HUDEP-2 (cell line): ENCODE measurements at regions not wholly inside any gene's neighbourhood (a gene's known extent, or its start where the extent isn't known, plus 50 kb on each side); places are given as distances from the start of the nearest gene placed in this dataset.
A peak's percentile ranks its signal among the peaks of the same experiment; 100 is the strongest.

Source experiments
- DNase-seq, 76 experiments: peaks; one replicate each; lab custom pipeline; 2025; ENCODE audit not compliant: unreplicated experiment in 76 of 76; lab: John Stamatoyannopoulos, UW

- no peak for DNase-seq
These were observed 104.7 kb downstream of the TSN start for GRCh38 chr2:121860033-121860757.

- DNase-seq = no peak
These were observed 105.3 kb downstream of the TSN start for GRCh38 chr2:121860758-121861227.

GRCh38 chr2:121862286-121862685 lies 106.8 kb downstream of the TSN start:
- no peak for DNase-seq

GRCh38 chr2:121865914-121866313 lies 110.5 kb downstream of the TSN start:
- no peak for DNase-seq

- no peak for DNase-seq
These were observed 111.3 kb downstream of the TSN start for GRCh38 chr2:121866789-121867188.

- DNase-seq = no peak
These were observed 113.2 kb downstream of the TSN start for GRCh38 chr2:121868652-121869051.

- DNase-seq = no peak
These were observed 113.9 kb downstream of the TSN start for GRCh38 chr2:121869363-121869762.

- no peak for DNase-seq
These were observed 114.4 kb downstream of the TSN start for GRCh38 chr2:121869873-121870272.

- no peak for DNase-seq
These were observed 117.2 kb downstream of the TSN start for GRCh38 chr2:121872651-121873050.

GRCh38 chr2:121873864-121874263 lies 118.4 kb downstream of the TSN start:
- DNase-seq = no peak

- DNase-seq = no peak
These were observed 120.2 kb downstream of the TSN start for GRCh38 chr2:121875585-121876185.

- no peak for DNase-seq
These were observed 121.9 kb downstream of the TSN start for GRCh38 chr2:121877366-121877765.

GRCh38 chr2:121880283-121880682 lies 124.8 kb downstream of the TSN start:
- no peak for DNase-seq

- DNase-seq = no peak
These were observed 125.6 kb downstream of the TSN start for GRCh38 chr2:121881038-121881437.

GRCh38 chr2:121881950-121882349 lies 126.5 kb downstream of the TSN start:
- DNase-seq = no peak

GRCh38 chr2:121884078-121884477 lies 128.6 kb downstream of the TSN start:
- no peak for DNase-seq

- no peak for DNase-seq
These were observed 129.1 kb downstream of the TSN start for GRCh38 chr2:121884511-121884921.

GRCh38 chr2:121886059-121886458 lies 130.6 kb downstream of the TSN start:
- no peak for DNase-seq

- no peak for DNase-seq
These were observed 132.2 kb downstream of the TSN start for GRCh38 chr2:121887513-121888188.

- DNase-seq = peak in 16 of 76 experiments; percentile 2 to 31 (median 12)
These were observed 132.7 kb downstream of the TSN start for GRCh38 chr2:121888189-121888557.

GRCh38 chr2:121890041-121890440 lies 134.6 kb downstream of the TSN start:
- DNase-seq = no peak
